Activated CD8-positive, alpha-beta memory T cell treated with anti-CD3 and anti-CD28 coated beads for 36 hours (primary cell): ENCODE measurements at regions not wholly inside any gene's neighbourhood (a gene's known extent, or its start where the extent isn't known, plus 50 kb on each side); places are given as distances from the start of the nearest gene placed in this dataset.

Source experiments
- CTCF ChIA-PET: fragments of 350-600 bp; sonication (Branson Sonifier 250); formaldehyde crosslinking; loops from one replicate; lab custom pipeline; 2021; ENCODE audit warnings: antibody characterized with exemption; lab: Charles Lee
- POLR2A ChIA-PET: fragments of 350-600 bp; sonication (Branson Sonifier 250); formaldehyde crosslinking; loops from one replicate; lab custom pipeline; 2021; ENCODE audit warnings: antibody characterized with exemption; lab: Charles Lee

DNA sequence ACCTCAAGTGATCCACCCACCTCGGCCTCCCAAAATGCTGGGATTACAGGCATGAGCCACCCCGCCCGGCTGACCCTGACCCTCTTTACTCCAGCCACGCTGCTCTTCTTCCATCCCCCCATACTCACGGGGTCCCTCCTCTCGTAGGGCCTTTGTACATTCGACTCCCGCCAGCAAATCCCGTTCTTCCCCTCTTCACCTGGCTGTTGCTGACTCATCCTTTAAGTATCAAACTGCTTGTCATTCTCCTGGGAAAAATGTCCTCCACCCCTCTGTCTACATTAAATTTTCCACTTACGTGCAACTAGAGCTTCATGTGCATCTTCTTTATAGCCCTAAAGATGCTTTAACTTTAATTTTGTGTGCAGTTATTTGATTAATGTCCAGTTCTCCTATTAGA is 203.1 kb downstream of the OPA1 start:
- CTCF ChIA-PET, result no interaction called here
- POLR2A ChIA-PET, result no interaction called here

DNA sequence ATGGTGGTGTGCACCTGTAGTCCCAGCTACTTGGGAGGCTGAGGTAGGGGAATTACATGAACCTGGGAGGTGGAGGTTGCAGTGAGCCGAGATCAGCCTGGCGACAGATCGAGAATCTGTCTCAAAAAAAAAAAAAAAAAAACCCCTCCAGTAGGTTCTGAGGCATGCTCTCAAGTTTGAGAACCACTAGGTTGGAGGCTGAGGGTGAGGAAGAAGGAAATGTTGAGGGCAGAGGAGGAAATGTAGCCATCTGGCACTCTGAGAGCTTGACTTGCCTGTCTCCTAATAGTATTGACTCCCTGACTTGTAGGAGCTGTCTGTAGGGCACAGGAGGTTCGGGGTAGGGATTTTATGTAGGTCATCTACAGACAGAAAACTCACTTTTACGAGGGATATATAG is 204.6 kb downstream of the OPA1 start:
- CTCF ChIA-PET, result no interaction called here

GRCh38 chr3:193798051-193798450 is 205.0 kb downstream of the OPA1 start:
- CTCF ChIA-PET, result no interaction called here
- POLR2A ChIA-PET, result no interaction called here

More for the DNA sequence above, 204.6 kb downstream of the OPA1 start:
- POLR2A ChIA-PET, result no interaction called here

DNA sequence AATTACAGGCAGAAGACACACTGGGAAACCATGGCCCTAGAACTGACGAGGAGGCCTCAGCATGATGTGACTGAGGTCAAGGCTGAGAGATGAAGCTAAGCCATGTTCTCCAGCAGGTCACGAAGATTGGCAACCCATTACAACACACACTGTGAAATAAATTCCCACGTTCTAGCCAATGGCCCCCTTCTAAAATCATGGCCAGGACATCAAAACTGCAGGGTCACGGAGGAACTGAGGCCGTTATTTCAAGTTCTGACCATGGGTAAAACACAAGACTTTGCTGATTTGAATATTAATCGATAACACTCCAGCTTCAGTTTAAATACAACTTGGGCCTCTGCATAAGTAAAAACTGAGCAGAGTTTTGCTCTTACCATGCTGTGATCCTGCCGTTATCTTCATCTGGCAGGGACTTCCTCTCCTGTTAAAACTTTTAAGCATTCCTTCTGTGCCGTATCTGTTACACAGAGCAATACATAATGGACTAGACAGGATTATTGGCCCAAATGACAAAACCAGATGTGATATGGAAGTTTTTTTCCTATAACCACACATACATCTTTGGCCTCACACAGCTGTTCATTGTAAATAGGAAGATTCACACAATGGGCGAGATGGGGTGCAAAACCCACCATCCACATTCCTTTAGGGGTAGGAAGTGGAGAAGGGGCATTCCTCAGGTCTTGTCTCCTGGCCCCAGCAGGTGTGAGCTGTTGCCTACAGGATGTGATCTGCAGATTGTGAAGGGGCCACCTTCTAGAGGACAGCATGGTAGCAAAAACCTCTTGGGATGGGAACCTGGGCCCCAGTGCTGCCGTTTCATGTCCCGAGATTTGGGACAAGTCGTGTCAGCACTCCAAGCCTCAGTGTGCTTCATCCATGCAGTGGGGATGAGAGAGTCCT is 207.4 kb downstream of the OPA1 start:
- ChIA-PET CTCF (no interaction called here), POLR2A (no interaction called here)

GRCh38 chr3:193801097-193801496 is 208.1 kb downstream of the OPA1 start:
- CTCF ChIA-PET, result no interaction called here
- POLR2A ChIA-PET, result no interaction called here

GRCh38 chr3:193803288-193803687 is 210.3 kb downstream of the OPA1 start:
- POLR2A ChIA-PET, result no interaction called here
- CTCF ChIA-PET, result no interaction called here

DNA sequence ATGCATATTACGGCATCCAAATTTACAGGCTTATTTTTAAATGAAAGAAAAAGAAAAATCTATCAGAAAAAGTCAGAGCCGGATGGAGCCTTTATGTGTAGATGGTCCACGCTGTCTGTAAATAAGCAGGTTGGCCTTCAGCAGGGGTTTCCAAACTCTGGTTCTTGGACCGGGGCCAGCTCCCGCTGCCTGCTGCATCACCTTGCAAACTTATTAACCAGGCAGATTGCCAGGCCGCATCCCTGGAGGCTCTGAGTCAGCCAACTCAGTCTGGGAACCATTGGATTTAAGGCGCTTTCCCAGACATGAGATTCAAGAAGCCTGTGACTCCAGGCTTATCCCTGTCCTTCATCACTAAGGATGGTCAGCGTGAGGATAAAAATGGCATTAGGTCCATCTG is 212.4 kb downstream of the OPA1 start:
- ChIA-PET CTCF (no interaction called here), POLR2A (no interaction called here)

- ChIA-PET POLR2A (no interaction called here), CTCF (no interaction called here)
These were observed 215.3 kb downstream of the OPA1 start for GRCh38 chr3:193808317-193808716.

GRCh38 chr3:193809106-193809505 is 216.1 kb downstream of the OPA1 start:
- ChIA-PET POLR2A (no interaction called here), CTCF (interaction anchor here (0.9 kb wide), 1 partner anchor 581 kb away, joined by 4 read pairs; no protein-coding TSS in a partner anchor)

- POLR2A ChIA-PET, result no interaction called here
- CTCF ChIA-PET, result no interaction called here
These were observed 219.2 kb downstream of the OPA1 start for GRCh38 chr3:193812078-193812725.

DNA sequence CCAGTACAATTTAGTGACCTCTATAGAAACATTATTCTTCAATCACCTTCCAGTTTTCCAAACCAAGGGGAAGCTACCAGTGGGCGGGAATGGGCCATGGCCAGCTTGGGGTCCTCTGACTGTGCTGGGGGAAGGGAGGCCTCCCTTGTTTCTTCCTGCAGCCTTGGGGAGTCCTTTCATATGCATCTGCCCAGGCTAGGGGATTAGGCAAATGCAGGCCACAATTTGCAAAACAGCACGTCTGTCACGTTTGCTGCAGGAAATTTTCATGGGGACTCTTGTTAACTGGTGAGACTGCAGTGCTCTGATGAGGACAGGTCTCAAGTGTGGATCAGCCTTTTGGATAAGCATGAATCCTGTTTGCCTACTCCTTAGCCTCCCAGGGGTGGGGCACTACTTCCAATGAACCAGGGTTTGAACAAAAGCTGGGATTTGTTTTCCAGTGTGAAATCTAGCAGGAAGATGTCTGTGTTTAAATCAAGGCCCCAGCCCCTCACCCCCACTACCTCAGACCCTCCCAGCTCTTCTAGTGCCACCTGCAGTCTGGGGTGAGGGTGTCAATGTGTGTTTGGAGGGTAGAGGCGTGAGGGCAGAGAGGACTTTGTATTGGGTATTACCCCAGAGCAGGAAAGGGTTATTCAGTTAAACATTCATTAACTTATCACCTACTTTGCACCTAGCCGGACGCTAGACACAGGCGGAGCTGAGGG is 219.9 kb downstream of the OPA1 start:
- CTCF ChIA-PET, result no interaction called here

GRCh38 chr3:193813501-193813830 is 220.5 kb downstream of the OPA1 start:
- POLR2A ChIA-PET, result no interaction called here
- CTCF ChIA-PET, result no interaction called here

More for the DNA sequence above, 219.9 kb downstream of the OPA1 start:
- POLR2A ChIA-PET, result no interaction called here

DNA sequence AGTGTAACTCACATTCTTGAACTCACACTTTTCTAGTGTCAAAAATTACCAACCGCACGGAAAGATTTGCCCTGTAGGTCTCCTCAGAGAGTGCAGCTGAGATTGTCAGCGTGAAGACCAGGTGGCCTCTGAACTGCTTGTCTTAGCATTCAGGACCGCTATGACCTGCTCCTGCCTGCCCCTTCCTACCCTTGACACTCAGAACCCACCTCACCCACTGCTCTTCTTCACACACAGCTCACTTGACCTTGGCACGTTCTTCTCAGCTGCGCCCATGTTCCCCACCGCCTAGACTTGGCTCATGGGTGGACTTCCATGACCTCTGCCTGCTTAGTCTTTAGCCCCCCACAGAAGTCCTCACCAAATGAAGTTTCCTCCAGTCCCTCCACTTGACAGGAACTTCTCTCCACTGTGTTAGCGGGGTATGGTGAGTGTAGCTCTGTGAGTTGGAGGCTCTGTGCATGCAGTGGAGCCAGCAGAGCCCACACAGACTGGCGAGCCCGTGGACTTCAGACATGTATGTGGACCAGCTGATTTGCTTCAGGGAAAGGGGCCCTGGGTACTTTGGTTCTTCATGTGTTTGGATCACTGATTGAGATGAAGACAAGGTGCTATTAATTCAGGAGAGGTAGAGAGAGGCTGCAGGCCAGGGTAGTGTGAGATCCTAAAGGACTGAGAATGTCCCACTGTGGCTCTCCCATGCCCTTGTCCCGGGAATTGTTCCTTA is 221.3 kb downstream of the OPA1 start:
- ChIA-PET POLR2A (no interaction called here), CTCF (no interaction called here)

DNA sequence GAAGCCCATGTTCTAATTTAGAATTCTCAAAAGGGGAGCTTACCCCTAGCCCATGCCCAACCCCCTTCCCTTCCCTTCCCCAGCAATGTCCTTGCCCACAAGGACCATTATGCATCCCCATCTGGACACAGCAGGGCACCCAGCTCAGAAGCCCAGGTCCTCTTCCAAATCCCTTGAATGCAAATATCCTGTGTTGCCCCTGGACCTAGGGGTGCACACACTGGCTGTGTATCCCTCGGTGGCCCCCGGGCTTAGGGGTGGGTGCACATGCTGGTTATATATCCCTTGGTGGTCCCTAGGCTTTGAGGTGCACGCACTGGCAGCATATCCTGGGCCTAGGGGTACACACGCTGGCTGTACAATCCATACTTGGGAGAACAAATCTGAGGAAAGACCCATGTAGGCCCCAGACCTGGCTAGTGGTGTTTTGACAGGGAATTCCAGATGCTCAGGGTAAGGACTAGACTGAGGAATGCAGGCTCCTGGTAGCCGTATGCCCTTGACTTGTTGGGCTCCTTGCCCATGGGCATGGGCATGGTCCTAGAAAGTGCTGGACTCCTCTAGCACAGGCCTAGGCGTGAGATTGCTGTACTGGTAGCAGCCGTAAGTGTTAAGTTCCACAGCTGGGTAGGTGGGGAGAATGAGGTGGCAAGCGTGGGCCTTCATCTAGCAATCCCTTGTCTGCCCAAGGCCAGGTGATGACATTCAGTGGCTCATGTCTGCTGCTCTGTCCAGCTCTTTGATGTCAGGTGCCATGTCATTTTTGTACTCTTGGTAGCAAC is 222.4 kb downstream of the OPA1 start:
- CTCF ChIA-PET, result no interaction called here

DNA sequence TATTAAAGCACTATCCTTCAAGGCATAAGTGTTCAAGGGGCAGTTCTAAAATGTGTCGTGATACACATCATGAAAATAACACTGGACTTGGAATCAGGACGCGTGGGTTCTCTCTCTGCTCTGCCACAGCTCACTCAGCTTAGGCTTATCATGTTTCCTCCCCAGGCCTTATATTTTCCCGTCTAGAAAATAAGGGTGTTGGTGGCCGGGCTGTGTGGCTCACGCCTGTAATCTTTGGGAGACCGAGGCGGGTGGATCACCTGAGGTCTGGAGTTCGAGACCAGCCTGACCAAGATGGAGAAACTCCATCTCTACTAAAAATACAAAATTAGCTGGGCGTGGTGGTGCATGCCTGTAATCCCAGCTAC is 223.0 kb downstream of the OPA1 start:
- ChIA-PET POLR2A (no interaction called here), CTCF (no interaction called here)

More for the DNA sequence above, 222.4 kb downstream of the OPA1 start:
- POLR2A ChIA-PET, result no interaction called here

- CTCF ChIA-PET, result no interaction called here
- POLR2A ChIA-PET, result no interaction called here
These were observed 223.8 kb downstream of the OPA1 start for GRCh38 chr3:193816656-193817311.

GRCh38 chr3:193819117-193820010 is 226.4 kb downstream of the OPA1 start:
- ChIA-PET POLR2A (no interaction called here), CTCF (no interaction called here)
